T-helper 17 cell (primary cell): ENCODE measurements at regions not wholly inside any gene's neighbourhood (a gene's known extent, or its start where the extent isn't known, plus 50 kb on each side); places are given as distances from the start of the nearest gene placed in this dataset.

Experiments used
- ATAC-seq: fragments of 150-1000 bp; cut with Tn5 transposase; 2 replicates; pipeline ENCODE4 v1.10.0; 2021; ENCODE audit warnings: mild to moderate bottlenecking, moderate library complexity
- DNase-seq, 3 donors: peaks; one replicate each; pipeline versions ENCODE4 v3.0.0 to v3.0.0-alpha.2; 2020 to 2021
- H3K9me3 ChIP-seq: one replicate; pipeline ENCODE4 v1.7.0; 2013; ENCODE audit warnings: low read length, mild to moderate bottlenecking; ENCODE audit not compliant: control insufficient read depth, poor library complexity, severe bottlenecking
- H3K27ac Mint-ChIP-seq: one replicate; pipeline ENCODE4 v1.8.0; 2022; ENCODE audit warnings: mild to moderate bottlenecking, moderate library complexity, mixed read lengths
- H3K27me3 Mint-ChIP-seq: one replicate; pipeline ENCODE4 v1.8.0; 2022; ENCODE audit warnings: mixed read lengths
- H3K36me3 Mint-ChIP-seq: one replicate; pipeline ENCODE4 v1.8.0; 2022; ENCODE audit warnings: low read depth, mixed read lengths
- H3K4me1 Mint-ChIP-seq: one replicate; pipeline ENCODE4 v1.8.0; 2022; ENCODE audit warnings: mild to moderate bottlenecking, mixed read lengths
- H3K4me3 Mint-ChIP-seq: one replicate; pipeline ENCODE4 v1.8.0; 2022; ENCODE audit warnings: mild to moderate bottlenecking, moderate library complexity, mixed read lengths

GRCh38 chr22:27501191-27501936 lies 300.2 kb downstream of the MN1 start:
- Mint-ChIP-seq H3K36me3 (no peaks in the 10 kb centered on the region), H3K27me3 (no peaks in the 10 kb centered on the region), H3K27ac (no peak overlapping the region), H3K4me3 (no peak overlapping the region), H3K4me1 (no peaks in the 10 kb centered on the region)
- no peaks in the 10 kb centered on the region for H3K9me3 ChIP-seq
- ATAC-seq (no peak), DNase-seq (no peak)

DNA sequence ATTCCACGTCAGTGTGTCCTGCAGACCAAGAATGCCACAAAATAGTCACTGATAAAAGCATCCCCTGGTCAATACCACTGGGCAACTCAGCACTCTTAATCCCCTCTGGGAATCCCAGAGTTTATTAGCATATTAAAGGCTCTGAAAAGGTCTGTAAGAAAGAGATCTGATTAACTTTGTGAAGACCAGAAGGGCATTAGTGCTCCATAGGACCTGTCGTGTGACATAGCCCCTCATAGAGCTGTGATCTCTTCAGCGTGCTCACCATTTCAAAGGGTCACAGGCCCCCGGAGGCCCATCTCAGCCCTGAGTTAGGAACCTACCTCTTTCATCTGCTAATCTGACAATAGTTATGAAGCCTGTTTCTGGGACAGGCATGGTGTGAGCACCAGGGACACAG lies 299.2 kb downstream of the MN1 start:
- Mint-ChIP-seq H3K4me1 (no peaks in the 10 kb centered on the region), H3K36me3 (no peaks in the 10 kb centered on the region), H3K4me3 (no peak overlapping the region), H3K27ac (no peak overlapping the region), H3K27me3 (no peaks in the 10 kb centered on the region)
- no peaks in the 10 kb centered on the region for H3K9me3 ChIP-seq
- no peak for ATAC-seq
- no peak for DNase-seq

GRCh38 chr22:27504360-27505253 lies 296.9 kb downstream of the MN1 start:
- no peaks in the 10 kb centered on the region for H3K4me1 Mint-ChIP-seq
- no peak for DNase-seq
- no peaks in the 10 kb centered on the region for H3K27me3 Mint-ChIP-seq
- H3K36me3 Mint-ChIP-seq, result no peaks in the 10 kb centered on the region
- no peaks in the 10 kb centered on the region for H3K9me3 ChIP-seq
- ATAC-seq, result no peak
- no peak overlapping the region for H3K27ac Mint-ChIP-seq
- H3K4me3 Mint-ChIP-seq, result no peak overlapping the region

- no peaks in the 10 kb centered on the region for H3K9me3 ChIP-seq
- DNase-seq (no peak), ATAC-seq (no peak)
- no peaks in the 10 kb centered on the region for H3K36me3 Mint-ChIP-seq
- no peak overlapping the region for H3K27ac Mint-ChIP-seq
- no peaks in the 10 kb centered on the region for H3K4me1 Mint-ChIP-seq
- no peak overlapping the region for H3K4me3 Mint-ChIP-seq
- no peaks in the 10 kb centered on the region for H3K27me3 Mint-ChIP-seq
These were observed 294.4 kb downstream of the MN1 start for GRCh38 chr22:27507111-27507611.

DNA sequence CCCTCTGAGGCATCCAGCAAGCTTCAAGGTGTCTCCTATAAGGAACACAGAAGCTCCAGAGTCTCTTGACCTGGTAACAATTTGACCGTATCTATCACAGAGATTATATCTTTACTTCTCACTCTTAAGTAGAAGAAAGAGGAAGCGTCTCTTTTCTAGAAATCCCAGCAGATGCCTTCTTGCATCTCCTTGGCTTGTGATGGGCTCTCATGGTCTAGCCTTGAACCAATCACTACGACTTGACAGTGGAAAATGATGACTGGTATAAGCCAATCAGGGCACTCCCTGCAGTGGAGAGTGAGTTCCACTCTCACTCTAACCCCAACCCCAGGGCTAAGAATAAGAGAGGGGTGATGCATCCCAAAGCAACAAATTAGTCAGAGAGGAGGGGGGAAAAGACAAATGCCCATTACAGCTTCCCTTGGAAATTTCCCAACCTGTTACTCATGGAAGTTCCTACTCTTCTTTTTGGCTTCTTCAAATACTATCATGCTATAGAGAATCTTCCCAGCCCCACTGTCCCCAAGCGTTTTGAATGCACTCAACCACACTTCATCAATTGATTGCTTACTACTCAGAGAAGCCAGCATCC lies 293.5 kb downstream of the MN1 start:
- Mint-ChIP-seq H3K36me3 (no peaks in the 10 kb centered on the region), H3K27ac (no peak overlapping the region), H3K4me1 (no peaks in the 10 kb centered on the region), H3K27me3 (no peaks in the 10 kb centered on the region), H3K4me3 (no peak overlapping the region)
- DNase-seq (no peak), ATAC-seq (no peak)
- H3K9me3 ChIP-seq, result no peaks in the 10 kb centered on the region

DNA sequence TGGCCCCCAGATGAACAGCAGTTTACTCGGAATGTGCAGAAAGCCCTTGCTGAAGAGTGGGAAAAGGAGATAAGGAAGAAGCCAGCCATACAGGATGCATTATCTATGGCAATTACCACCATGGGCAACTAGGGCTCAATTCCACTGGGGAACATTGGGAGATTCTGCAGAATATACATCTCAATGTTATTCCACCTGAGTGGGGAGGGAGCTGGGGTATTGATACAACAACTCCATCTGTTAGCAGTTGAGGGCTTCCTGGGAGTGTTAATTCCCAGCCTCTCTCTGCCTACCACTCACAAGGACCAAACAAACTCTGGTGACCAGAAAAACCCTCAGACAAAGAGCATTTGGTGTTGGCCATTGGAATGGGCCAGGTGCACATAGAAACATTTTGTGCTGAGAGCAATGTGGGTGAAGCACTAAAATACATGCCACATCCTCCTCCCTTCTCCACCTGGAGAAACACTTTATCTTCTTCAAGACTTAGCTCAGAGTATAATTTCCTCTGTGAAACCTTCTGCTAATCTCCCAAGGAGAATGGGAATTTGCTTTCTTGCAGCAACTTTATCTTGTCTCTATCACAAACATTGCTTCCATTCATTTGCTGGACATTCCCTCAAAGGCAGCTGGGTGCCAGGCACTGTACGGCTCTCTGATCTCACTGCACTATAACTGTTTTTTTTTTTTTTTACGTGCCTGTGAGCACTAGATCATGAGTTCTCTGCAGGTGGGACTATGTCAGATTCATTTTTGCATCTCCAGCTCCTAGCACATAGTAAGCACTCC lies 292.2 kb downstream of the MN1 start:
- ATAC-seq (no peak), DNase-seq (no peak)
- H3K27ac Mint-ChIP-seq, result no peak overlapping the region
- no peaks in the 10 kb centered on the region for H3K27me3 Mint-ChIP-seq
- H3K4me3 Mint-ChIP-seq, result no peak overlapping the region
- H3K36me3 Mint-ChIP-seq, result no peaks in the 10 kb centered on the region
- no peaks in the 10 kb centered on the region for H3K4me1 Mint-ChIP-seq
- no peaks in the 10 kb centered on the region for H3K9me3 ChIP-seq

GRCh38 chr22:27510024-27510423 lies 291.5 kb downstream of the MN1 start:
- no peaks in the 10 kb centered on the region for H3K4me1 Mint-ChIP-seq
- no peak for ATAC-seq
- H3K4me3 Mint-ChIP-seq, result no peak overlapping the region

GRCh38 chr22:27512283-27512761 lies 289.2 kb downstream of the MN1 start:
- no peak overlapping the region for H3K27ac Mint-ChIP-seq
- no peaks in the 10 kb centered on the region for H3K36me3 Mint-ChIP-seq
- H3K9me3 ChIP-seq, result no peaks in the 10 kb centered on the region
- ATAC-seq, result no peak
- no peak for DNase-seq
- H3K4me1 Mint-ChIP-seq, result no peaks in the 10 kb centered on the region
- no peaks in the 10 kb centered on the region for H3K27me3 Mint-ChIP-seq
- H3K4me3 Mint-ChIP-seq, result no peak overlapping the region

More at GRCh38 chr22:27510024-27510423, 291.5 kb downstream of the MN1 start:
- DNase-seq, result no peak
- Mint-ChIP-seq H3K36me3 (no peaks in the 10 kb centered on the region), H3K27ac (no peak overlapping the region), H3K27me3 (no peaks in the 10 kb centered on the region)
- no peaks in the 10 kb centered on the region for H3K9me3 ChIP-seq

DNA sequence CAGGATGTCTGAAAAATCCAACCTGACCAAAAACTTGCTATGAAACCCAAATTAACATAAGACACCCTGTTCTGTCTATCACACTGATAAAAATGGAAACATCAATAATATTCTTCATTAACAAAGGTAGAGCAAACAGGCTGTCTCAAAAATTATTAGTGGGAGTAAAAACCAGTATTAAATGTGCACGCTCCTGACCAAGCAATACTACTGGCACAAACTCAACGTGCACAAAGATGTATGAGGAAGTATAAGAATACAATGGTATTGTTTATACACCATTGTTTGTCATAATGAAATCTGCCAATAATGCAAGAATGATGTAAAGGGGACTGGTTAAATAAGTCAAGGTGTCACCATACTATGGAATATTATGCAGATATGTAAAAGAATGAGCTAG lies 288.5 kb downstream of the MN1 start:
- H3K4me1 Mint-ChIP-seq, result no peaks in the 10 kb centered on the region
- no peak for DNase-seq
- H3K9me3 ChIP-seq, result no peaks in the 10 kb centered on the region
- ATAC-seq, result no peak
- no peaks in the 10 kb centered on the region for H3K27me3 Mint-ChIP-seq
- no peak overlapping the region for H3K4me3 Mint-ChIP-seq
- H3K36me3 Mint-ChIP-seq, result no peaks in the 10 kb centered on the region
- no peak overlapping the region for H3K27ac Mint-ChIP-seq

- no peaks in the 10 kb centered on the region for H3K4me1 Mint-ChIP-seq
These were observed 286.7 kb downstream of the MN1 start for GRCh38 chr22:27514601-27515523.

GRCh38 chr22:27517361-27518155 lies 284.0 kb downstream of the MN1 start:
- Mint-ChIP-seq H3K27ac (no peak overlapping the region), H3K4me3 (no peak overlapping the region), H3K4me1 (no peaks in the 10 kb centered on the region), H3K27me3 (peaks cover 7% of the 10 kb centered on the region), H3K36me3 (no peaks in the 10 kb centered on the region)
- ATAC-seq, result no peak
- H3K9me3 ChIP-seq, result no peaks in the 10 kb centered on the region
- no peak for DNase-seq

More at GRCh38 chr22:27514601-27515523, 286.7 kb downstream of the MN1 start:
- DNase-seq, result no peak
- no peak for ATAC-seq
- H3K27ac Mint-ChIP-seq, result no peak overlapping the region
- H3K27me3 Mint-ChIP-seq, result peaks cover 7% of the 10 kb centered on the region
- H3K4me3 Mint-ChIP-seq, result no peak overlapping the region
- H3K36me3 Mint-ChIP-seq, result no peaks in the 10 kb centered on the region
- H3K9me3 ChIP-seq, result no peaks in the 10 kb centered on the region
